HG02678 (cell line): ENCODE measurements at regions not wholly inside any gene's neighbourhood (a gene's known extent, or its start where the extent isn't known, plus 50 kb on each side); places are given as distances from the start of the nearest gene placed in this dataset.

Source experiments
- ATAC-seq: cut with Tn5 transposase; IDR thresholded peaks from one replicate; pipeline ENCODE4 v1.9.1; 2021; ENCODE audit warnings: mild to moderate bottlenecking, moderate library complexity; ENCODE audit not compliant: unreplicated experiment

- ATAC-seq, result no peak
Measured at GRCh38 chr16:80309178-80309577, 231.6 kb upstream of the DYNLRB2 start.

GRCh38 chr16:80305410-80305809 lies 235.4 kb upstream of the DYNLRB2 start:
- no peak for ATAC-seq

GRCh38 chr16:80303691-80304090 lies 237.1 kb upstream of the DYNLRB2 start:
- ATAC-seq, result no peak

GRCh38 chr16:80300876-80301275 lies 239.9 kb upstream of the DYNLRB2 start:
- ATAC-seq, result no peak

- no peak for ATAC-seq
Measured at GRCh38 chr16:80300456-80300855, 240.3 kb upstream of the DYNLRB2 start.

GRCh38 chr16:80299416-80299815 lies 241.4 kb upstream of the DYNLRB2 start:
- no peak for ATAC-seq

GRCh38 chr16:80298676-80299075 lies 242.1 kb upstream of the DYNLRB2 start:
- ATAC-seq, result no peak

GRCh38 chr16:80296034-80296433 lies 244.8 kb upstream of the DYNLRB2 start:
- ATAC-seq, result no peak

GRCh38 chr16:80294172-80294571 lies 246.6 kb upstream of the DYNLRB2 start:
- ATAC-seq, result no peak

- no peak for ATAC-seq
Measured at GRCh38 chr16:80288616-80289015, 252.2 kb upstream of the DYNLRB2 start.

- ATAC-seq, result no peak
Measured at GRCh38 chr16:80287674-80288073, 253.1 kb upstream of the DYNLRB2 start.

- ATAC-seq, result no peak
Measured at GRCh38 chr16:80285104-80285503, 255.7 kb upstream of the DYNLRB2 start.

- no peak for ATAC-seq
Measured at GRCh38 chr16:80283466-80284392, 257.1 kb upstream of the DYNLRB2 start.

- ATAC-seq, result no peak
Measured at GRCh38 chr16:80280557-80280956, 260.2 kb upstream of the DYNLRB2 start.

- ATAC-seq, result no peak
Measured at GRCh38 chr16:80279656-80280055, 261.1 kb upstream of the DYNLRB2 start.

- no peak for ATAC-seq
Measured at GRCh38 chr16:80277182-80277581, 263.6 kb upstream of the DYNLRB2 start.

GRCh38 chr16:80274576-80275191 lies 266.1 kb upstream of the DYNLRB2 start:
- no peak for ATAC-seq

GRCh38 chr16:80273635-80274538 lies 266.9 kb upstream of the DYNLRB2 start:
- ATAC-seq, result no peak

GRCh38 chr16:80265624-80266306 lies 275.0 kb upstream of the DYNLRB2 start:
- no peak for ATAC-seq

- ATAC-seq, result no peak
Measured at GRCh38 chr16:80263848-80264694, 276.7 kb upstream of the DYNLRB2 start.
